Tibial nerve (tissue), 4 donors: ENCODE measurements at regions not wholly inside any gene's neighbourhood (a gene's known extent, or its start where the extent isn't known, plus 50 kb on each side); places are given as distances from the start of the nearest gene placed in this dataset.

Source experiments
- DNase-seq, 2 donors: peaks; one replicate each; pipeline ENCODE4 v3.0.0-alpha.2; 2019; ENCODE audit warnings: low spot score in 2 of 2
- H3K27ac ChIP-seq, 4 donors: fragments of 200-600 bp; sonication (generic) in 3 of 4; one replicate each; pipeline ENCODE4 v1.5.1; 2017 to 2019; ENCODE audit warnings: mild to moderate bottlenecking in 1 of 4
- H3K27me3 ChIP-seq, 2 donors: fragments of 200-600 bp; sonication (generic) in 1 of 2; one replicate each; pipeline versions ENCODE4 v1.5.1 to v1.6.0; 2017 to 2019
- H3K36me3 ChIP-seq, 3 donors: fragments of 200-600 bp; sonication (generic); one replicate each; pipeline ENCODE4 v1.5.1; 2018 to 2019
- H3K4me1 ChIP-seq, 4 donors: fragments of 200-600 bp; sonication (generic) in 3 of 4; one replicate each; pipeline ENCODE4 v1.5.1; 2017 to 2019
- H3K4me3 ChIP-seq, 4 donors: fragments of 200-600 bp; sonication (generic) in 3 of 4; one replicate each; pipeline ENCODE4 v1.5.1; 2017 to 2019; ENCODE audit warnings: mild to moderate bottlenecking in 1 of 4, moderate library complexity in 1 of 4
- H3K9me3 ChIP-seq, 4 donors: fragments of 200-600 bp; sonication (generic) in 3 of 4; one replicate each; pipeline ENCODE4 v1.5.1; 2017 to 2019
- EP300 ChIP-seq, 2 donors: sonication (generic); formaldehyde crosslinking; IDR thresholded peaks; one replicate each; pipeline ENCODE4 v1.6.1; 2017; ENCODE audit warnings: antibody characterized with exemption in 2 of 2, mild to moderate bottlenecking in 1 of 2
- POLR2A ChIP-seq, 2 donors: fragments of 450-650 bp; IDR thresholded peaks; one replicate each; pipeline ENCODE4 v1.6.1; 2017; ENCODE audit warnings: antibody characterized with exemption in 2 of 2, mild to moderate bottlenecking in 2 of 2, moderate library complexity in 2 of 2
- WGBS, 2 donors: methylation state at CpG; one replicate each; pipeline ENCODE4 v1.1.5; 2018; 5-methylcytosine and 5-hydroxymethylcytosine counted together
- TF ChIP-seq, protein P1 (sequence below), 5 experiments: fragments of 200-600 bp in 3 of 5; fragments of 450-650 bp in 2 of 5; sonication (generic) in 3 of 5; IDR thresholded peaks; one replicate each; pipeline ENCODE4 v1.5.1; 2016 to 2019; ENCODE audit warnings: antibody characterized with exemption in 5 of 5, mild to moderate bottlenecking in 3 of 5, moderate library complexity in 2 of 5

- no peak for DNase-seq
- TF ChIP-seq POLR2A (IDR thresholded peaks at IDR 0.05) (no peak), EP300 (IDR thresholded peaks at IDR 0.05) (no peak)
- TF ChIP-seq, protein P1, sequence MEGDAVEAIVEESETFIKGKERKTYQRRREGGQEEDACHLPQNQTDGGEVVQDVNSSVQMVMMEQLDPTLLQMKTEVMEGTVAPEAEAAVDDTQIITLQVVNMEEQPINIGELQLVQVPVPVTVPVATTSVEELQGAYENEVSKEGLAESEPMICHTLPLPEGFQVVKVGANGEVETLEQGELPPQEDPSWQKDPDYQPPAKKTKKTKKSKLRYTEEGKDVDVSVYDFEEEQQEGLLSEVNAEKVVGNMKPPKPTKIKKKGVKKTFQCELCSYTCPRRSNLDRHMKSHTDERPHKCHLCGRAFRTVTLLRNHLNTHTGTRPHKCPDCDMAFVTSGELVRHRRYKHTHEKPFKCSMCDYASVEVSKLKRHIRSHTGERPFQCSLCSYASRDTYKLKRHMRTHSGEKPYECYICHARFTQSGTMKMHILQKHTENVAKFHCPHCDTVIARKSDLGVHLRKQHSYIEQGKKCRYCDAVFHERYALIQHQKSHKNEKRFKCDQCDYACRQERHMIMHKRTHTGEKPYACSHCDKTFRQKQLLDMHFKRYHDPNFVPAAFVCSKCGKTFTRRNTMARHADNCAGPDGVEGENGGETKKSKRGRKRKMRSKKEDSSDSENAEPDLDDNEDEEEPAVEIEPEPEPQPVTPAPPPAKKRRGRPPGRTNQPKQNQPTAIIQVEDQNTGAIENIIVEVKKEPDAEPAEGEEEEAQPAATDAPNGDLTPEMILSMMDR (IDR thresholded peaks at IDR 0.05): no peak
- WGBS, 2 donors: 87 to 93% methylated on average over 10 to 11 of the region's 11 CpGs
- H3K9me3 ChIP-seq: no peaks in the 10 kb centered on the region
- H3K27me3 ChIP-seq: no peaks in the 10 kb centered on the region
- no peaks in the 10 kb centered on the region for H3K4me1 ChIP-seq
- no peaks in the 10 kb centered on the region for H3K36me3 ChIP-seq
- no peak overlapping the region for H3K4me3 ChIP-seq
- no peak overlapping the region for H3K27ac ChIP-seq
Measured at GRCh38 chr2:8027387-8027786, 654.5 kb upstream of the ID2 start.

- Histone ChIP-seq H3K4me3 (no peak overlapping the region), H3K27me3 (no peaks in the 10 kb centered on the region), H3K9me3 (no peaks in the 10 kb centered on the region), H3K4me1 (no peaks in the 10 kb centered on the region), H3K36me3 (no peaks in the 10 kb centered on the region), H3K27ac (no peak overlapping the region)
- TF ChIP-seq, protein P1 (IDR thresholded peaks at IDR 0.05): no peak
- no peak for TF ChIP-seq EP300 (IDR thresholded peaks at IDR 0.05)
- no peak for TF ChIP-seq POLR2A (IDR thresholded peaks at IDR 0.05)
- WGBS, 2 donors: 91 to 96% methylated on average over 21 of the region's 21 CpGs
- no peak for DNase-seq
Measured at GRCh38 chr2:8028036-8028435, 653.8 kb upstream of the ID2 start.

GRCh38 chr2:8028436-8028835, 653.4 kb upstream of the ID2 start:
- TF ChIP-seq POLR2A (IDR thresholded peaks at IDR 0.05): no peak
- TF ChIP-seq, protein P1 (IDR thresholded peaks at IDR 0.05): no peak
- no peak for TF ChIP-seq EP300 (IDR thresholded peaks at IDR 0.05)
- Histone ChIP-seq H3K4me3 (no peak overlapping the region), H3K36me3 (no peaks in the 10 kb centered on the region), H3K27me3 (no peaks in the 10 kb centered on the region), H3K9me3 (no peaks in the 10 kb centered on the region), H3K27ac (no peak overlapping the region), H3K4me1 (no peaks in the 10 kb centered on the region)
- 79 to 92% methylated on average over 8 of the region's 8 CpGs for WGBS, 2 donors
- no peak for DNase-seq

DNA sequence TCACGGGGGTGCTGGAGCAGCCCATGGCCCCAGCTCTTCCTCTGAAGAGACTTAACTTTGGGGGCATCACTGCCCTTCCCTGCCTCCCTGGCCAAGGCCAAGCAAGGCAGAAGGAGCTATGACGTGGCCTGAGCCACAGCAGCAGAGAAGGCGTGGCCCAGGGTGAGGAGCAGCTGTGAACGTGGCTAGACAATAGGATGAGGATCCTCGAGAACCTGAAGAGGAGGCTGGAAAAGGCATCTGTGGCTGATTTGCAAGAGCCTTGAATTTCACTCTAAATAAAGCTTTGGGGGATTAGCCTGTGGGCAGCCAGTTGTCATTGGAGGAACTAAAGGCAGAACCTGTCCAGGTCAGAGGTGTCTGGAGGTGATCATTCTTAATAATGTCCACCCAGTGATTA, 652.9 kb upstream of the ID2 start:
- TF ChIP-seq EP300 (IDR thresholded peaks at IDR 0.05) (no peak), POLR2A (IDR thresholded peaks at IDR 0.05) (no peak)
- TF ChIP-seq, protein P1 (IDR thresholded peaks at IDR 0.05): no peak
- no peak overlapping the region for H3K4me3 ChIP-seq
- H3K9me3 ChIP-seq: no peaks in the 10 kb centered on the region
- WGBS, 2 donors: 82 to 86% methylated on average over 5 of the region's 5 CpGs
- no peaks in the 10 kb centered on the region for H3K36me3 ChIP-seq
- H3K27ac ChIP-seq: no peak overlapping the region
- no peak for DNase-seq
- no peaks in the 10 kb centered on the region for H3K4me1 ChIP-seq
- no peaks in the 10 kb centered on the region for H3K27me3 ChIP-seq

GRCh38 chr2:8030573-8031303, 651.1 kb upstream of the ID2 start:
- DNase-seq: no peak
- H3K4me3 ChIP-seq: no peak overlapping the region
- H3K36me3 ChIP-seq: no peaks in the 10 kb centered on the region
- H3K27me3 ChIP-seq: no peaks in the 10 kb centered on the region
- no peak overlapping the region for H3K27ac ChIP-seq
- TF ChIP-seq POLR2A (IDR thresholded peaks at IDR 0.05) (no peak), EP300 (IDR thresholded peaks at IDR 0.05) (no peak)
- TF ChIP-seq, protein P1 (IDR thresholded peaks at IDR 0.05): no peak
- H3K9me3 ChIP-seq: no peaks in the 10 kb centered on the region
- no peaks in the 10 kb centered on the region for H3K4me1 ChIP-seq
- 67 to 72% methylated on average over 8 of the region's 8 CpGs for WGBS, 2 donors
